ENCODE measurements at regions not wholly inside any gene's neighbourhood (a gene's known extent, or its start where the extent isn't known, plus 50 kb on each side); places are given as distances from the start of the nearest gene placed in this dataset.

GRCh38 chr14:71533390-71533789, 398.8 kb upstream of the RGS6 start:
- H3K27ac ChIP-seq (ENCODE audit: low read length) = no peak overlapping the region
- H3K9me2 ChIP-seq (ENCODE audit: insufficient read depth, low read length) = no peaks in the 10 kb centered on the region
- no peaks in the 10 kb centered on the region for H3F3A ChIP-seq (ENCODE audit: insufficient read depth, low read length, poor library complexity, severe bottlenecking)
- no peaks in the 10 kb centered on the region for H3K79me2 ChIP-seq (replicated peaks; ENCODE audit: insufficient read depth, low read length)
- H3K9ac ChIP-seq (ENCODE audit: low read length) = no peak overlapping the region
- H3K36me3 ChIP-seq (ENCODE audit: insufficient read depth, low read length) = no peaks in the 10 kb centered on the region
- H2AFZ ChIP-seq (ENCODE audit: low read depth, low read length) = no peak overlapping the region
- H3K27me3 ChIP-seq (ENCODE audit: insufficient read depth, low read depth, low read length) = no peaks in the 10 kb centered on the region
- no peaks in the 10 kb centered on the region for H4K20me1 ChIP-seq (ENCODE audit: insufficient read depth)
- TF ChIP-seq SMC3 (conservative IDR thresholded peaks at IDR 0.05; ENCODE audit: poor library complexity) (no peak), RAD21 (conservative IDR thresholded peaks at IDR 0.05) (no peak), POLR2AphosphoS5 (IDR thresholded peaks at IDR 0.05) (no peak), EP300 (conservative IDR thresholded peaks at IDR 0.05; ENCODE audit: poor library complexity, severe bottlenecking) (no peak), TAF1 (IDR thresholded peaks at IDR 0.05; ENCODE audit: low read depth) (no peak), MXI1 (conservative IDR thresholded peaks at IDR 0.05; ENCODE audit: poor library complexity, severe bottlenecking) (no peak), EZH2 (IDR thresholded peaks at IDR 0.05; ENCODE audit: borderline replicate concordance, insufficient read depth, low read length, poor library complexity, severe bottlenecking) (no peak)
- TF ChIP-seq, protein P1, sequence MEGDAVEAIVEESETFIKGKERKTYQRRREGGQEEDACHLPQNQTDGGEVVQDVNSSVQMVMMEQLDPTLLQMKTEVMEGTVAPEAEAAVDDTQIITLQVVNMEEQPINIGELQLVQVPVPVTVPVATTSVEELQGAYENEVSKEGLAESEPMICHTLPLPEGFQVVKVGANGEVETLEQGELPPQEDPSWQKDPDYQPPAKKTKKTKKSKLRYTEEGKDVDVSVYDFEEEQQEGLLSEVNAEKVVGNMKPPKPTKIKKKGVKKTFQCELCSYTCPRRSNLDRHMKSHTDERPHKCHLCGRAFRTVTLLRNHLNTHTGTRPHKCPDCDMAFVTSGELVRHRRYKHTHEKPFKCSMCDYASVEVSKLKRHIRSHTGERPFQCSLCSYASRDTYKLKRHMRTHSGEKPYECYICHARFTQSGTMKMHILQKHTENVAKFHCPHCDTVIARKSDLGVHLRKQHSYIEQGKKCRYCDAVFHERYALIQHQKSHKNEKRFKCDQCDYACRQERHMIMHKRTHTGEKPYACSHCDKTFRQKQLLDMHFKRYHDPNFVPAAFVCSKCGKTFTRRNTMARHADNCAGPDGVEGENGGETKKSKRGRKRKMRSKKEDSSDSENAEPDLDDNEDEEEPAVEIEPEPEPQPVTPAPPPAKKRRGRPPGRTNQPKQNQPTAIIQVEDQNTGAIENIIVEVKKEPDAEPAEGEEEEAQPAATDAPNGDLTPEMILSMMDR (IDR thresholded peaks at IDR 0.05; ENCODE audit: poor library complexity, severe bottlenecking) = no peak
- TF ChIP-seq, protein P2, sequence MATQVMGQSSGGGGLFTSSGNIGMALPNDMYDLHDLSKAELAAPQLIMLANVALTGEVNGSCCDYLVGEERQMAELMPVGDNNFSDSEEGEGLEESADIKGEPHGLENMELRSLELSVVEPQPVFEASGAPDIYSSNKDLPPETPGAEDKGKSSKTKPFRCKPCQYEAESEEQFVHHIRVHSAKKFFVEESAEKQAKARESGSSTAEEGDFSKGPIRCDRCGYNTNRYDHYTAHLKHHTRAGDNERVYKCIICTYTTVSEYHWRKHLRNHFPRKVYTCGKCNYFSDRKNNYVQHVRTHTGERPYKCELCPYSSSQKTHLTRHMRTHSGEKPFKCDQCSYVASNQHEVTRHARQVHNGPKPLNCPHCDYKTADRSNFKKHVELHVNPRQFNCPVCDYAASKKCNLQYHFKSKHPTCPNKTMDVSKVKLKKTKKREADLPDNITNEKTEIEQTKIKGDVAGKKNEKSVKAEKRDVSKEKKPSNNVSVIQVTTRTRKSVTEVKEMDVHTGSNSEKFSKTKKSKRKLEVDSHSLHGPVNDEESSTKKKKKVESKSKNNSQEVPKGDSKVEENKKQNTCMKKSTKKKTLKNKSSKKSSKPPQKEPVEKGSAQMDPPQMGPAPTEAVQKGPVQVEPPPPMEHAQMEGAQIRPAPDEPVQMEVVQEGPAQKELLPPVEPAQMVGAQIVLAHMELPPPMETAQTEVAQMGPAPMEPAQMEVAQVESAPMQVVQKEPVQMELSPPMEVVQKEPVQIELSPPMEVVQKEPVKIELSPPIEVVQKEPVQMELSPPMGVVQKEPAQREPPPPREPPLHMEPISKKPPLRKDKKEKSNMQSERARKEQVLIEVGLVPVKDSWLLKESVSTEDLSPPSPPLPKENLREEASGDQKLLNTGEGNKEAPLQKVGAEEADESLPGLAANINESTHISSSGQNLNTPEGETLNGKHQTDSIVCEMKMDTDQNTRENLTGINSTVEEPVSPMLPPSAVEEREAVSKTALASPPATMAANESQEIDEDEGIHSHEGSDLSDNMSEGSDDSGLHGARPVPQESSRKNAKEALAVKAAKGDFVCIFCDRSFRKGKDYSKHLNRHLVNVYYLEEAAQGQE (IDR thresholded peaks at IDR 0.05; ENCODE audit: borderline replicate concordance) = no peak
- no peaks in the 10 kb centered on the region for H3K9me3 ChIP-seq (ENCODE audit: low read length)
- H3K4me2 ChIP-seq (ENCODE audit: low read length) = no peak overlapping the region
- no peak overlapping the region for H3K4me3 ChIP-seq (ENCODE audit: low read length)

DNA sequence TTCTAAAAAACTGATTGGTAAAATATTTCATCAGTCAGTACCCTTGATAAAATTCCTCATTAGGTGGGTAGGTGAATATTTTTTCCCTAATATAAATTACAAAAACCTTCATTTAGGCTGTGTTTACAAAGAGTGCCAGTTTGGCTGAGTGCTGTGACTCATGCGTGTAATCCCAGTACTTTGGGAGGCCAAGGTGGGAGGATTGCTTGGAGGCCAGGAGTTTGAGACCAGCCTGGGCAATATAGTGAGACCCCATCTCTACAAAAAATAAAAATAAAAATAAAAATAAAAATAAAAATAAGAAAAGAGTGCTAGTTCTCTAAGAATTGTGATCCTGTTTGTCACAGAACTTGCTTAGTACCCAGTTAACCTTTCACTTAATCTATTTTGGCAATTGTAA, 398.4 kb upstream of the RGS6 start:
- Histone ChIP-seq H3K9me2 (ENCODE audit: insufficient read depth, low read length) (no peaks in the 10 kb centered on the region), H3K79me2 (replicated peaks; ENCODE audit: insufficient read depth, low read length) (no peaks in the 10 kb centered on the region), H3K9ac (ENCODE audit: low read length) (no peak overlapping the region), H2AFZ (ENCODE audit: low read depth, low read length) (no peak overlapping the region), H4K20me1 (ENCODE audit: insufficient read depth) (no peaks in the 10 kb centered on the region), H3K36me3 (ENCODE audit: insufficient read depth, low read length) (no peaks in the 10 kb centered on the region), H3K27ac (ENCODE audit: low read length) (no peak overlapping the region), H3K4me3 (ENCODE audit: low read length) (no peak overlapping the region), H3K27me3 (ENCODE audit: insufficient read depth, low read depth, low read length) (no peaks in the 10 kb centered on the region), H3F3A (ENCODE audit: insufficient read depth, low read length, poor library complexity, severe bottlenecking) (no peaks in the 10 kb centered on the region), H3K9me3 (ENCODE audit: low read length) (no peaks in the 10 kb centered on the region), H3K4me2 (ENCODE audit: low read length) (no peak overlapping the region)
- TF ChIP-seq EP300 (conservative IDR thresholded peaks at IDR 0.05; ENCODE audit: poor library complexity, severe bottlenecking) (no peak), SMC3 (conservative IDR thresholded peaks at IDR 0.05; ENCODE audit: poor library complexity) (no peak), TAF1 (IDR thresholded peaks at IDR 0.05; ENCODE audit: low read depth) (no peak), POLR2AphosphoS5 (IDR thresholded peaks at IDR 0.05) (no peak)
- TF ChIP-seq, protein P2 (IDR thresholded peaks at IDR 0.05; ENCODE audit: borderline replicate concordance) = no peak
- TF ChIP-seq, protein P1 (IDR thresholded peaks at IDR 0.05; ENCODE audit: poor library complexity, severe bottlenecking) = no peak
